NCI-H1436 treated with DMSO at 0.1 percent for 48 hours (cell line): ENCODE measurements at regions not wholly inside any gene's neighbourhood (a gene's known extent, or its start where the extent isn't known, plus 50 kb on each side); places are given as distances from the start of the nearest gene placed in this dataset.
"Not testable (repeated sequence)": the region's sequence is repeated elsewhere in the genome, so short reads cannot be mapped to it uniquely, and the experiment has no call there.

Experiments used
- DNase-seq: peaks from one replicate; lab custom pipeline; 2025; lab: John Stamatoyannopoulos, UW

DNA sequence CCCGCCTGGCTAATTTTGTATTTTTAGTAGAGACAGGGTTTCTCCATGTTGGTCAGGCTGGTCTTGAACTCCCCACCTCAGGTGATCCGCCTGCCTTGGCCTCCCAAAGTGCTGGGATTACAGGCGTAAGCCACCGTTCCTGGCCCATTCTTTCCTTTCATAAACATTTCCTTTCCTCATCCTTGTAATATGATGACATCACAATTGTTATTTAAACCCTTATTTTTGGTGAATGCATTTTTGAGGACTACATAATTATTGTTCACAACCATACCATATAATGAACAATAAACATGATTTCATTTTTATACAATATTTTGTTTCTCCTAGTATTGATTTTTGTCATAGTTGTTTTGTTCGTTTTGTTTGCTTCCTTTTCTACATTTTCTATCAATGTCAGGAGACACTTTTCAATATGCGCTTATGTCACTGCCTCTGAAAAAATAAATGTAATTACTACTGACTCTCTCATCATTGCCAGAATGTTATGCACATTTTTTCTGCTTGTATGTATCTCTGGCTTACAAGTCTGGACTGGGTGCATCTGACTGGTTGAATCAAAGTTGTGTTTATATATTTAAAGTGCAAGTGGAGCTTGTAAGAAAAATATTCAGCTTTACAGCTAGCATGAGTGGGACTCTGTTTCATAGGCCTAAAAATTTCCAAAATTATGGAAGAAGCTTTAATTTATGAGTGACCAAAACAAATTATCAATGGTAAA, 2286.3 kb upstream of the RAG2 start:
- no peak for DNase-seq

DNA sequence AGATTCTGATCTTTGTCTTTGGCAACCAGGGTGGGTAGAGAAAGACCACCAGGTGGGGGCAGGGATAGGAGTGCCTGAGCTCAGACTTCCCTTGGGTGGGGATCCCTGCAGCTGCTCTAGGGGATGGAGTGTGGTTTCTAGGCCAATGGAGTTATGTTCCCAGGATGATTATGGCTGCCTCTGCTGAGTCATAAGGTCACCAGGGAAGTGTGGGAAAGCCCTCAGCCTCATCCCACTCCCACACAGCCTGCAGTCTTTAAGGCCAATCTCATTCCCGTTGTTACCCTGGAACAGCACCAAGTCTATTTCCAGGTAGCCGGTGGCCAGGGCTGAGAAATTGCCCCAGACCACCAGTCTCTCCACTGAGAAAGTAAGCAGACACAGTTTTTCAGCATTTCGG, 2269.3 kb upstream of the RAG2 start:
- DNase-seq = no peak

DNA sequence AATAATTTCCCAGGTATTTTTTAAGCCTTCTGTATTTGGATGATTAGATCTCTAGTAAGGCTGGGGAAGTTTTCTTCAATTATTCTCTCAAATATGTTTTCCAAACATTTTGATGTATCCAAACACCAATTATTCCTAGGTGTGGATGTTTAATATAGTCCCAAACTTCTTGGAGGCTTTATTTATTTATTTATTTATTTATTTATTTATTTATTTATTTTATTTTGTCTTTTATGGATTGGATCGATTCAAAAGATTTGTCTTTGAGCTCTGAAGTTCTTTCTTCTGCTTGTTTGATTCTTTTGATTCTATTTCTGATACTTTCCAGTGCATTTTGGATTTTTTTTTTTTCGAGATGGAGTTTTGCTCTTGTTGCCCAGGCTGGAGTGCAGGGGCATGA, 2267.9 kb upstream of the RAG2 start:
- DNase-seq = no peak

DNA sequence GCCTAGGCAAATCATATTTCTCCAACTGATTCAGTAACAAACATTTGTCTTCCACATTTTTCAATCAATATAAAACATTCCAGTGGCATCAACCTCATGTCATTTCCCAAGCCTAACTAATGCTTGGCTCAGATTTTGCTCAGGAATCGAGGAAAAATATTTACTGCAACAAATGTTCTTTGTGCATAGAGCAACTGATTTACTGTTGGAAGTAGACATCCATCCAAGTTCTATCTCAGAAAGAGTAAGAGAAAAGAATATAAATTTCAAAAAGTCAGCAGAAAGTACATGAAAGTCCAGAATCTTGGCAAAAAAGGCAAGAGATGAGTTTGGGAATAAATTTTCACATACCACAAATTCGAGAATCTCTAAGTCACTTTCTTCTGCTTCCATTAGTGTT, 2245.0 kb upstream of the RAG2 start:
- no peak for DNase-seq

DNA sequence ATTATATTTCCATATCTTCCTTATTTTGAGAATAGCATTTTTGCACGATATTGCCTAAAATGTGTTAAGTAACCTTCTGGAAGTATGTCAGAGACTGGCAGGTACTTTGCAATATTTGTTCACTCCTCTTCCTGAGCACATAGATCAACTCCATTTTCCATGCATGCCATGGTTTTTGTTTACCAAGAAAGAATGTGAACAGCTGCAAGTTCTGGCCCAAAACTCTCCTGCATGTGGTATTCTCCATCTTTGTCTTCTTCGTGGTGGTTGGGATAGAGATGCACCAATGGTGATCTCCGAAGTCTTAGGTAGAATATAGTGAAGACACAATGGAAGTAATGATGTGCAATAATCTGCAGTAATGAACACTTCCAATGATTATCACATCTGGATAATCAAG, 2241.0 kb upstream of the RAG2 start:
- DNase-seq = no peak

DNA sequence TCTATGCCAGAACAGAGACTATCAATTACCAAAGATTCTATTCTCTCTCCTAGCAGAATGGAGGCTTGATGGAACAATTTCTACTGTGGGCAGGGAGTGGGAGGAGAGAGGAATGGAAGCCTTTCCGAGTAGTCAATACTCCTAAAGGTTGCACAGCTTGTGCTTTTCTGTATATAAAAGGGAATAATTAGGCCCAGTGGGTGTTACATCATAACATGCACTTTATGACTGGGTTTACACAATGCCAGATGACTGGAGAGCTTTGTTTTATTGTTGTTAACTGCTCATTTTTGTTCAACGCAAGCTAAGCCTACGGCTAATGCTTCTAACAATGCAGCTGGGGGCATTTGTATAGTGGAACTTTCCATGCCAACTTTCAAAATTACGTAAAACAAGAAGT, 2237.9 kb upstream of the RAG2 start:
- DNase-seq = no peak

DNA sequence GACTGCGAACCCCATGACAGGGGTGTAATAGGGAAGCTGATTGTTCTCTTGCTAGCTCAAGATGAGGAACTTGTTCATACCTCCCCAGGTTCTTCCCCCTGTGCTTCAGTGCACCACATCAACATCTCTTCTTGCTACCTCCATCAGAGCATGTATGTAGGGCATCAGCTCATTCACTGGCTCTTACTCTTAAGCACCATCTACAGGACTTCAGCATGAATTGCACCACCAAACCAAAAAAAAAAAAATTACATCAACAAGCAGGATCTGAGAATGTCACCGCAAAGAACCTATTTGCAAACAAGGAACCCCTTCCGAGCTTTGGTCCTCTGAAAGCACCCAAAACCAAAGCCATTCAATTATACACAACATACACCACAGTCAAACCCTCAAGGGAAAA, 2226.5 kb upstream of the RAG2 start:
- DNase-seq = no peak

DNA sequence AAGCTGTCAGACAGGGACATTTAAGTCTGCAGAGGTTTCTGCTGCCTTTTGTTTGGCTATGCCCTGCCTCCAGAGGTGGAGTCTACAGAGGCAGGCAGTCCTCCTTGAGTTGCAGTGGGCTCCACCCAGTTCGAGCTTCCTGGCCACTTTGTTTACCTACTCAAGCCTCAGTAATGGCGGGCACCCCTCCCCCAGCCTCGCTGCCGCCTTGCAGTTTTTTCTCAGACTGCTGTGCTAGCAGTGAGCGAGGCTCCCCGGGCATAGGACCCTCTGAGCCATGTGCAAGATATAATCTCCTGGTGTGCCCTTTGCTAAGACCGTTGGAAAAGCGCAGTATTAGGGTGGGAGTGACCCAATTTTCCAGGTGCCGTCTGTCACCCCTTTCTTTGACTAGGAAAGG, 2223.8 kb upstream of the RAG2 start:
- DNase-seq = not testable (repeated sequence)

DNA sequence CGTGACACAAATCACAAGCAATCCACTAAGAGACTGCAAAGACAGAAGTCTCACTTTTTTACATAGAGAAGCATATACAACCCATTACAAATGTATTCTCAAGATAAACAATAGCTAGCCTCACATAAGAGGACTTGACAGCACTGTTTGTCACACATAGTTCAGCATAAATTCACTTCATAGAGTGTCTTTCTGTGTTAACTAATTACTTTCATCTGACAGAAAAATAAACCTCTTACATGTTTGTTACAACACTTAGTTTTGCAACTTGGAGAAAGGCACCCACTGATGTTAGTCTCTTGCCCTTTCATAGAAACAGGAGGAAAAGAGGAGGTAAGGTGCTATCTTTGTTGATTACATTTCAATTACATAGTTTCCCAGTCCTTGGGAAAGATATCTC, 2221.9 kb upstream of the RAG2 start:
- DNase-seq = no peak

DNA sequence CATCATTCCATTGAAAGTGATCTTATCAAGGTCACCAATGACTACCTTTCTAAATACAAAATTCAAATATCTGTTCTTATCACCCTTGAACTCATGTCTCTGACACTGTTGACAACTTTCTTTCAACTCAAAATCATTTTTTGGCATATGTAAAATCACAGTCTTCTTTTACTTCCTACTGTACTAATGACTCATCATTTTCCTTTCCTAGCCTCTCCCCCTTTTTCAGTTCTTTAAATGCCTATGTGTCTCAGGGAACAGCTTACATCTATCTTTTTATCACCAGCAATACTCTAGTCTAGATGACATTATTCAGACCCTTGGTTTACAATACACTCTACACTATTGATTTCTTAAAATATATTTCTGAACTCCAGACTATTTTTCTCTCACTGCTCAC, 2220.7 kb upstream of the RAG2 start:
- no peak for DNase-seq

DNA sequence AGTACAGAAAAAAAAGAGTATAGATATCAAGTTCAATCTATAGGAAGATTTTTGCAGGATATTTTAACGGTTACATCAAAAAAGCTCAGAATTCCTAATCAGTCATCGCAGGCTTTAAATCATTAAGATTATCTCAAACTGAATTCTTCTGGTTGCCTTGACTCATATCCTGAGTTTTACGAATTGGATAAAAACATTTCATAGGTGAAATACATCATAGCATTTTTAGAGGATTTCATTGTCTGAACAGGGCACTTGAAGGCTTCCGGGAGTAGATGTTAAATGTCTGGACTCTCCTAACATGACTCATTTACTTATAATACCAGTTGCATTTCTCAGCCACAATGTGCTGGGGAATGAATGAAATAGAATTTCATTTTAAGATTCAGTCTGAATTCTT, 2216.6 kb upstream of the RAG2 start:
- DNase-seq = no peak

DNA sequence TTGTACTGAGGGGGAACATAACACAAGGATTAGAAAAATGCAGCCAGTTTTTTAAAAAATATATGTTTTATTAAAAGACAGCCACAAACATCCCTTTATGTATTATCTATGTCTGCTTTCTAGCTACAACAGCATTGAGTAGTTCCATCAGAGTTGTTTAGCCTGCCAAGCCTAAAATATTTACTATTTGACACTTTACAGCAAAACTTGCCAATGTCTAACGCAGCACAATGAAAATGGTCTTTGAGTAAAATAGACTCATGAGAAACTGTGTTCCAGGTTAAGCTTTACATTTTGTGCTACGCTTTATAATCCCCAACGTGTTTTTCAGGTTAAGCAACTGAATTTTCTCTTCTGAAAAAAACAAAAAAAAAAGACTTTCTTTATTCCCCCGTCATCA, 2211.5 kb upstream of the RAG2 start:
- DNase-seq = no peak

DNA sequence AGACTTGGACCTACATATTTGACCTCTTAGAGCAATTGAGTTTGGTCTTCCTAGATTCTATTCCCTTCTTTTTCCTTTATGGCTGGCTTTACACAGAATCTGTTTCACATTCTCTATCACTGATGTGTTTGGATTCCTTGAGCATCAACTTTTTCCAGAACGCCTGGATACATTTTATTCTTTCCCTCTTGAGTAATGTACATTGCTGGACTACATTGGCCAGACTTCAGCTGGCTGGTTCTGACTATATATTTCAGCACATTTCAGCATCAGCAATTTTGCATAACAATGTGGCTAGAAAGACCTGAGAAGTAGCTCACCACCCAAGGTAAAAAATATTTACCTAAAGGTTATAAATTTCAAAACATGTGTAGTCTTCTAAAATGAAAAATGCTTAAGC, 2198.2 kb upstream of the RAG2 start:
- DNase-seq = no peak

DNA sequence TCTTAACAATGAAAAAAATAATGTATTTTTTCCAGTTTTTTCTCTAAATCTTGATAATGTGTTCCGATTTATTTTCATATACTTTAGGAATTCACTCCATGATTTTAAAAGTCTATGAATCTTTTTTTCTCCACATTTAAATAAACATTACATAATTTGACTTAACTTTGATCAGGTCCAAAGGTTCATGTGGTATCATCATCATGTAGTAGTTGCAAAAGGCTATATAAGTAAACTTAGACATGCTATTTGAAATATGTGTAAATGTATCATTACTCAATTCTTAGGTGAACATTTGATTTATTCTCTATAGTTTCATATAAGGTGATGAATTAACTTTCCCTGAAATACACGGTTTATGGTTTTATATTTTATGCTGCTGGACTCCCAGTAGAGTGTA, 2197.0 kb upstream of the RAG2 start:
- DNase-seq = no peak

DNA sequence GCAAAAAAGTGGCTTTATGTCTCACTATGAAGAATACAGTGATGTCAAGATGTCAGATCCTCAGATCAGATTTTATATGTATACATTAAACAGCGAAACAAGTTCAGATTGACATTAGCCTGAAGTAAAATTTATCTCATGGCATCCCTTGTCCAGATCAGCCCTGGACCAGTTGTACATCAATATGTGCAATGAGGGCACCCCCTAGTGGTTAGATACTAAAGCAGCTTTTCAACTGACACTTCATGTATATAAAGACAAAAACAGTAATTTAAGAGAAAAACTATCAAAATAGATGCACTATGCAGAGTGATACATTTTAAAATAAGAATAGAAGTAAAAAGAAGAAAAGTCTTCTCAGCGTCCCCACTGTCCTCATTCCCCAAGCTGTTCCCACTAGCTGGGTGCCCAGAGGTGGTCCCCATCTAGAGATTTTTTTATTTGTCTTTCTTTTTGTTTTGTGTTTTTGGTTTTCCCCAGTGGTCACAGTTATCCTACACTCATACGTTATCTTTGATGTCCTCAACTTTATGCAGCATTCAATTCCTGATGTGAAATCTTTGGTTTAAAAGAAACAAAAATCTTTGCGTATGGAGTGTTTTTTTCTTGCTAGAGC, 2193.4 kb upstream of the RAG2 start:
- no peak for DNase-seq

DNA sequence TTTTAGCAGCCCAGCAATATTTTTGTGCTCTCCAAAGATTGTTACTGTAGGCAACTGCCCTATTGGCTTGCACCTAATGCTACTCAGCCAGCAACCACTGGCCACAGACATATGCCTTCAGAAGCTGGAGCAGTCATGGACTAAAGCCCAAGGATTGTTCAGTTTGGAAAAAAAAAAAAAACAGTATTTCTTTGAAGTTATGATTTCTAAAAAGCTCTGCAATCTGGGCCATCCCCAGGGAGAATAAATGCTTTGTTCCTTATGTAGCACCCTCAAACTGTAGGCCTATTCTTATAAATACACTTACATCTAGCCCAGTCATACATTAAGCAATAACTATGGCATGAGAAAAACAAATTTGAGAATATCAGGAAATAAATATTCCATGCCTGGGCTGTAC, 2190.5 kb upstream of the RAG2 start:
- DNase-seq = no peak

DNA sequence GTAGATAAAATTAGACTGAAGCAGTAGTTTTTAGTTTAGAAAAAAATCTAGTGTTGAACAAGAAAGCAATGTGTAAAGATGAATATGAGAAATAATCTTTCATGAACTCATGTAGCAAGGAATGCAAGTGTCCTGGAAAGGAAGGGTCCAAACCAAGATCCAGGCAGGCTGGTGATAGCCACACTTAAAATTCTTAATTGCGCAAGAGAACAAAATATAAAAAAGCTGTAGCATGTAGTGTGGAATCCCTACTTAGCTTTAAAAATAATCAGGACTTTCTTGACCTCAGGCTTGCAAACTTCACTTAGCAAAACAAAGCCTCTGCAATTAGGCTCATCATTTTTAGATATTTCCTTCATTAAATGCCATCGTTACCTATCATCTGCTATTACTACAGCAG, 2186.1 kb upstream of the RAG2 start:
- no peak for DNase-seq

DNA sequence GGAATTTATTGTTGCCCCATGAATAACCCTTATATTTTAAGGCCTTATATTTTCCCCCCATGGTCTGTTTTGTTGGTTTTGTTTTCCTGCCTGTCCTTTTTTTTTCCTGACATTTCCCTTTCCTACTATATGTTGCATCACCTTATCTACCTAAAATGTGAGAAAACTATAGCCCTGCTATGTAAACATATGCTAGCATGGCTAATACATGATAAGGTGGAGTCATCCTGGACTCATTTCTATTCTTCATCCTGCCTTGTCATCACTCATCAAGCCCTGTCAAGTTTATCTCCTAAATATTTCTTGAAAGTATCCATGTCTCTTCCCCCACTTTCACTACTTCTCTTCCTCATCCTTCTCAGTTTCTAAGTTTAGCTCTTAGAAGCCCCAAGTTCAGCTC, 2168.8 kb upstream of the RAG2 start:
- no peak for DNase-seq

DNA sequence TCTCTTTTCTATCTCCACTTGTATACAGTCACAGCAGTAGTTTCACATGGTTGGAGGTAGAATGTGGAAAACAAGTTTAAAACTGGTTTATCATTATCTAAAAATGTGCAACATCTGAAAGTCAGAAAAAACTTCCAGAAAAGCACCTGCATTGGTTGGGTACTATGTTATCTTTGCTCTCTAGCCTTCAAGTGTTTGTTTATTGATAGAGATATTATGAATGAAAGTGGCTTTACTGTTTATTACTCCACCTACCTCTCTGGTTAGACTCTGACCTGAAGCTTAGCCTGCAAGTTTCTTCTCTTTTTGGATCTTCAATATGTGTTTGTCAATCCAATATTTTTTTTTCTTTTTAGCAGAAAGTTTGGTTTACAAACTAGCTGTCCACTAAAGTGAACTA, 2161.4 kb upstream of the RAG2 start:
- no peak for DNase-seq

DNA sequence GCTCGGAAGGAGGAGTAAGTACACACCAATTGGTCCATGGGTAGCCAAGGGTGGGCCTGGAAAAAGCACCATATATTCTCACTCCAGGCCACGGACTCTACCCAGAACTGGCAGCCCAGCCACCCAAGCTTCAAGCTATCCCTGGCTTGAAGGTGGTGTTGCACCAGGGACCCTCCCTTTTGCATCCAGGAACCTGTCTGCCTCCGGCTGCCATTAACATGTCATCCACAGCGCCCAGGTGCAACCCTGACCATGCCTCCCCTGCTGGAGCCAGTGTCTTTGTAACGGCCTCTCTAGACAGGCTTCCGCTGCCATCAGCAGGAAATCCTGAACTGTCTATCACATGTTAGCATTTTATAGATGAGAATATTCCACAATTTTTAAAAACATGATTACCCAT, 2158.5 kb upstream of the RAG2 start:
- no peak for DNase-seq

DNA sequence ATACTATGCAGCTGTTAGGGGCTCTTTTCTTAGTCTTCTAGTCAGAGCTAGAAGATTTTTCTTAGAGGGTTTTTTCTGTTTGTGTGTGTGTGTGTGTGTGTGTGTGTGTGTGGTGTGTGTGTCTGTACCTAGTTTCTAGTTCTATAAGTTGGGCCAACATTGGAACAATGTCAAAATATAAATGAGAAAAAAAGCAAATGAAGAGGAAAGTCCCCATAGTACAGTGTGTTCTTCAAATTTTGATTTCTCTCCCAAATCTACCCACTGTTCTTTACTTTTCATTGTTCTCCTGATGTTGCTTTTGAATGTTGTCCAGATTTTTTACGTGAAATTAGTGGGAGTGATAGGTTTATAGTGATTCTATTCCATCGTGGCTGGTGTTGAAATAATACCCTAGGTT, 2153.4 kb upstream of the RAG2 start:
- DNase-seq = no peak

DNA sequence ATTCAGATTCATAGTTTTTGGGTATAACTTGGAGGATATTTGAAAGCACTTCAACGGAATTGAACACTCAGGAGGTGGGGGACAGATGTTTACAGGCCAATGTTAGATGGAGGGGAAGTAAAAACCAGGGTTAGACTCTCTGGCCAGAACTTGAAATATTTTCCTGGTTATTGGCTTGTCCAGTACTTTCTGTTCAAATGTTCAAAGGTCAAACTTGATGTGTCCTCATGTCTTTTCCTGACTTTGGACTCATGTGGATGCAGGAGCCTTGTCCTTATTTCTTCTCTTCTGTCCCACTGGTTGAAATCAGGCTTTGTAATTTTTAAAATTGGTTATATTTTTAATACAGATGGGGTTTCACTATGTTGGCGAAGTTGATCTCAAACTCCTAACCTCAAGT, 2148.5 kb upstream of the RAG2 start:
- not testable (repeated sequence) for DNase-seq

DNA sequence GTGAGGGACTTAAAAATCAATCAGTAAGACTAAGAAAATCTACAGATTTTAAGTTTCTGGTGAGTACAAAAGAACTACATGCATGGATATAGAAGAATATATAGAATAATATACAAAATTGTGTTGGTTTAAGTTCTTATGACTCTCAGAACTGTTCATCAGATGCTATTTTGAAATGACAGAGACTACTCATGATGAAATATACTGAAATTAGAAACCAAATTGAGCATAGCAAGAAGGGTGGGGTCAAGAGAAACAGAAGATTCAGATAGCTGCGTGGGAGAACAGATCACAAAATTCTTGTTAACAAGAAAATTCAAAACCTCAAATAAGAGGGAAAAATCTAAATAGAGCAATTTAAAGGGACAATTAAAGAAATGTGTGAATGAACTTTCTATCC, 2125.3 kb upstream of the RAG2 start:
- DNase-seq = no peak

DNA sequence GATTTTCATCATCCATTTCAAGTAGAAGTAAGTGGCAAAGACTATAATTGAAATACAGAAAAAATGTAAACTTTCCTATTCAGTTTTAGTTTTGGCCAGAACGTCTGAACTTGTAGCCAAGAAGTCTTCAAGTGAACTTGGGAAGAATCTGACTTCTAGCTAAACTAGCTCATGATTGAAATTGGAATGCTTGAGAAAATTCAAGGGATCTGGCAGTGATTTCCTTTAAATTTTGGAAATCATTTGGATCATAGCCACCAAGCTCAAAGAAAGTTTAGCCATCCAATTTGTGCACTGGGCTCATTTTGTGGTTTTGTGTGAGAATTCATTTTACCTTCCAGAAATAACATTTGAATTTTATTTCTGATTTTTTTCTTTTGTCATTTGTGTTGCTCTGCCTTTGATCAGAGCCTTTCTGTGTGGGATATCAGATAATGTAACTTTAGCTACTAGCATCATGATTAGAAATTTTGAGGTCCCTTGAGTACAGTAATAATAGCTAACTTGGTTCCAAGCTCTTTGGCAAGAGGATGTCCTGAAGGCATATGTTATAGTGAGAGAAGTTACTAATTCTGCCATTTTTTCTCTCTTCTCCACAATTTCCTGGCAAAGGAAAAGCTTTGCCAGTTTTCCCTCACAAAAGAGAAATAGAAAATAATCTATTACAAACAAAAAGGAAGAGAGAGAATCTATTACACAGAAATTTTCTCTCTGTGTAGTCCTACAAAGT, 2123.7 kb upstream of the RAG2 start:
- no peak for DNase-seq
